Stimulated activated CD4-positive, alpha-beta T cell treated with anti-CD3 and anti-CD28 coated beads, Interleukin-1b, Interleukin-23, amount 100 ng/mL, for 4 hours (primary cell): ENCODE measurements at regions not wholly inside any gene's neighbourhood (a gene's known extent, or its start where the extent isn't known, plus 50 kb on each side); places are given as distances from the start of the nearest gene placed in this dataset.
"Not testable (repeated sequence)": the region's sequence is repeated elsewhere in the genome, so short reads cannot be mapped to it uniquely, and the experiment has no call there.

Source experiments
- DNase-seq, 2 donors: peaks; one replicate each; pipeline ENCODE4 v3.0.0-alpha.2; 2020; ENCODE audit warnings: low read depth in 2 of 2

- no peak for DNase-seq
Observed at GRCh38 chr4:149986917-149987316, 91.3 kb upstream of the DCLK2 start.

- DNase-seq: no peak
Observed at GRCh38 chr4:149987330-149988086, 90.7 kb upstream of the DCLK2 start.

- no peak for DNase-seq
Observed at GRCh38 chr4:149988087-149988410, 90.2 kb upstream of the DCLK2 start.

GRCh38 chr4:149993030-149993429 lies 85.2 kb upstream of the DCLK2 start:
- no peak for DNase-seq

- no peak for DNase-seq
Observed at GRCh38 chr4:149995134-149995756, 83.0 kb upstream of the DCLK2 start.

- DNase-seq: no peak
Observed at GRCh38 chr4:149997881-149998421, 80.3 kb upstream of the DCLK2 start.

GRCh38 chr4:149999485-150000074 lies 78.7 kb upstream of the DCLK2 start:
- no peak for DNase-seq

GRCh38 chr4:150001815-150002214 lies 76.4 kb upstream of the DCLK2 start:
- no peak for DNase-seq

GRCh38 chr4:150002561-150002960 lies 75.7 kb upstream of the DCLK2 start:
- DNase-seq: no peak

- no peak for DNase-seq
Observed at GRCh38 chr4:150004481-150004880, 73.8 kb upstream of the DCLK2 start.

GRCh38 chr4:150005537-150005936 lies 72.7 kb upstream of the DCLK2 start:
- no peak for DNase-seq

- DNase-seq: no peak
Observed at GRCh38 chr4:150006197-150006596, 72.0 kb upstream of the DCLK2 start.

GRCh38 chr4:150007512-150007911 lies 70.7 kb upstream of the DCLK2 start:
- DNase-seq: no peak

GRCh38 chr4:150008546-150008945 lies 69.7 kb upstream of the DCLK2 start:
- no peak for DNase-seq

- no peak for DNase-seq
Observed at GRCh38 chr4:150009533-150009932, 68.7 kb upstream of the DCLK2 start.

GRCh38 chr4:150010525-150011126 lies 67.6 kb upstream of the DCLK2 start:
- DNase-seq: no peak

- no peak for DNase-seq
Observed at GRCh38 chr4:150012851-150013360, 65.3 kb upstream of the DCLK2 start.

- DNase-seq: not testable (repeated sequence)
Observed at GRCh38 chr4:150015910-150016309, 62.3 kb upstream of the DCLK2 start.

GRCh38 chr4:150016621-150017020 lies 61.6 kb upstream of the DCLK2 start:
- DNase-seq: not testable (repeated sequence)

- no peak for DNase-seq
Observed at GRCh38 chr4:150018257-150018656, 60.0 kb upstream of the DCLK2 start.

- DNase-seq: no peak
Observed at GRCh38 chr4:150021483-150021882, 56.8 kb upstream of the DCLK2 start.

- no peak for DNase-seq
Observed at GRCh38 chr4:150023489-150023888, 54.8 kb upstream of the DCLK2 start.
